Esophagus muscularis mucosa (tissue), 3 donors: ENCODE measurements at regions not wholly inside any gene's neighbourhood (a gene's known extent, or its start where the extent isn't known, plus 50 kb on each side); places are given as distances from the start of the nearest gene placed in this dataset.

Experiments used
- CTCF ChIP-seq, 3 experiments: fragments of 200-600 bp in 2 of 3; fragments of 450-650 bp in 1 of 3; sonication (generic) in 2 of 3; IDR thresholded peaks; one replicate each; pipeline ENCODE4 v1.5.1; 2017 to 2019; ENCODE audit warnings: antibody characterized with exemption in 3 of 3, mild to moderate bottlenecking in 2 of 3, moderate library complexity in 1 of 3
- POLR2A ChIP-seq: fragments of 450-650 bp; IDR thresholded peaks from one replicate; pipeline ENCODE4 v1.6.1; 2017; ENCODE audit warnings: antibody characterized with exemption, moderate library complexity, mild to moderate bottlenecking, low read depth
- POLR2AphosphoS5 ChIP-seq, 2 donors: sonication (generic); formaldehyde crosslinking; IDR thresholded peaks; one replicate each; pipeline ENCODE4 v1.6.1; 2017; ENCODE audit warnings: antibody characterized with exemption in 2 of 2

- TF ChIP-seq CTCF (IDR thresholded peaks at IDR 0.05) (no peak), POLR2AphosphoS5 (IDR thresholded peaks at IDR 0.05) (no peak), POLR2A (no peak)
These were observed 126.4 kb downstream of the EHF start for GRCh38 chr11:34747251-34747650.
